Gastroesophageal sphincter (tissue), 4 donors: ENCODE measurements at regions not wholly inside any gene's neighbourhood (a gene's known extent, or its start where the extent isn't known, plus 50 kb on each side); places are given as distances from the start of the nearest gene placed in this dataset.
"Not testable (repeated sequence)": the region's sequence is repeated elsewhere in the genome, so short reads cannot be mapped to it uniquely, and the experiment has no call there.

ENCODE experiments used
- ATAC-seq: fragments of 150-250 bp; one replicate; pipeline ENCODE4 v1.9.1; 2016; ENCODE audit warnings: mild to moderate bottlenecking, moderate library complexity
- H3K27ac ChIP-seq, 4 donors: fragments of 200-600 bp; sonication (generic) in 3 of 4; 1 replicate in 3 of 4; 2 replicates in 1 of 4; pipeline ENCODE4 v1.5.1; 2016 to 2019
- H3K27me3 ChIP-seq: fragments of 200-600 bp; sonication (generic); one replicate; pipeline ENCODE4 v1.5.1; 2019
- H3K36me3 ChIP-seq, 2 donors: fragments of 200-600 bp; sonication (generic); one replicate each; pipeline ENCODE4 v1.5.1; 2019; ENCODE audit warnings: control low read depth in 1 of 2
- H3K4me1 ChIP-seq, 3 donors: fragments of 200-600 bp; sonication (generic); 1 replicate in 2 of 3; 2 replicates in 1 of 3; pipeline ENCODE4 v1.5.1; 2016 to 2019; ENCODE audit warnings: control low read depth in 2 of 3
- H3K4me3 ChIP-seq, 2 donors: fragments of 200-600 bp; sonication (generic); one replicate each; pipeline ENCODE4 v1.5.1; 2019; ENCODE audit warnings: mild to moderate bottlenecking in 1 of 2, moderate library complexity in 1 of 2
- H3K9me3 ChIP-seq, 3 donors: fragments of 200-600 bp; sonication (generic); one replicate each; pipeline ENCODE4 v1.5.1; 2017 to 2019; ENCODE audit warnings: control low read depth in 2 of 3
- CTCF ChIP-seq, 4 experiments: fragments of 200-600 bp in 2 of 4; fragments of 450-650 bp in 2 of 4; sonication (generic) in 1 of 4; IDR thresholded peaks; one replicate each; pipeline ENCODE4 v1.5.1; 2017 to 2019; ENCODE audit warnings: antibody characterized with exemption in 4 of 4, mild to moderate bottlenecking in 2 of 4, moderate library complexity in 2 of 4
- EP300 ChIP-seq: sonication (generic); formaldehyde crosslinking; IDR thresholded peaks from one replicate; pipeline ENCODE4 v1.6.1; 2017; ENCODE audit warnings: antibody characterized with exemption, mild to moderate bottlenecking
- POLR2A ChIP-seq, 2 donors: fragments of 450-650 bp; IDR thresholded peaks; one replicate each; pipeline ENCODE4 v1.6.1; 2017; ENCODE audit warnings: antibody characterized with exemption in 2 of 2, mild to moderate bottlenecking in 2 of 2, moderate library complexity in 1 of 2
- POLR2AphosphoS5 ChIP-seq: sonication (generic); formaldehyde crosslinking; IDR thresholded peaks from one replicate; pipeline ENCODE4 v1.6.1; 2017; ENCODE audit warnings: antibody characterized with exemption
- WGBS, 2 donors: methylation state at CpG; one replicate each; pipeline ENCODE4 v1.1.5; 2018; ENCODE audit warnings: low coverage in 1 of 2; 5-methylcytosine and 5-hydroxymethylcytosine counted together

GRCh38 chr1:114250683-114251572 lies 97.3 kb upstream of the SYT6 start:
- peaks cover 0 to 20% (median 0%) of the 10 kb centered on the region in 3 donors for H3K9me3 ChIP-seq
- WGBS, 2 donors = 79 to 86% methylated on average over 12 of the region's 12 CpGs
- ATAC-seq = no peak
- H3K27ac ChIP-seq = no peak overlapping the region
- no peak overlapping the region for H3K4me3 ChIP-seq
- no peaks in the 10 kb centered on the region for H3K36me3 ChIP-seq
- no peak for TF ChIP-seq POLR2A (IDR thresholded peaks at IDR 0.05)
- TF ChIP-seq CTCF (IDR thresholded peaks at IDR 0.05) = no peak
- TF ChIP-seq EP300 = no peak
- TF ChIP-seq POLR2AphosphoS5 = no peak
- H3K4me1 ChIP-seq = no peaks in the 10 kb centered on the region
- H3K27me3 ChIP-seq = no peaks in the 10 kb centered on the region

GRCh38 chr1:114249691-114250090 lies 96.0 kb upstream of the SYT6 start:
- Histone ChIP-seq H3K4me3 (no peak overlapping the region), H3K27ac (no peak overlapping the region), H3K36me3 (no peaks in the 10 kb centered on the region), H3K4me1 (no peaks in the 10 kb centered on the region), H3K27me3 (no peaks in the 10 kb centered on the region), H3K9me3 (peaks cover 0 to 9% (median 0%) of the 10 kb centered on the region in 3 donors)
- ATAC-seq = no peak
- no peak for TF ChIP-seq EP300
- 69 to 80% methylated on average over 6 to 8 of the region's 10 CpGs for WGBS, 2 donors

- ATAC-seq = no peak
- Histone ChIP-seq H3K4me3 (no peak overlapping the region), H3K4me1 (no peaks in the 10 kb centered on the region), H3K27me3 (no peaks in the 10 kb centered on the region), H3K27ac (no peak overlapping the region), H3K9me3 (no peaks in the 10 kb centered on the region), H3K36me3 (no peaks in the 10 kb centered on the region)
- 83 to 94% methylated on average over 1 to 3 of the region's 3 CpGs for WGBS, 2 donors
- TF ChIP-seq CTCF (IDR thresholded peaks at IDR 0.05) (no peak), EP300 (no peak), POLR2AphosphoS5 (no peak), POLR2A (IDR thresholded peaks at IDR 0.05) (no peak)
These were observed 94.5 kb upstream of the SYT6 start for GRCh38 chr1:114248162-114248561.

GRCh38 chr1:114242531-114243210 lies 89.0 kb upstream of the SYT6 start:
- peaks cover 0 to 18% (median 0%) of the 10 kb centered on the region in 3 donors for H3K9me3 ChIP-seq
- H3K36me3 ChIP-seq, H3K27me3 ChIP-seq, ATAC-seq, H3K27ac ChIP-seq, H3K4me1 ChIP-seq, H3K4me3 ChIP-seq: not testable (repeated sequence)
- no CpG with 5 or more reads among the region's 43 CpGs for WGBS, 2 donors

- no peak overlapping the region for H3K27ac ChIP-seq
- peaks cover 0 to 18% (median 0%) of the 10 kb centered on the region in 3 donors for H3K9me3 ChIP-seq
- 87 to 92% methylated on average over 3 to 5 of the region's 5 CpGs for WGBS, 2 donors
- no peak for ATAC-seq
- TF ChIP-seq EP300 = no peak
- H3K36me3 ChIP-seq = no peaks in the 10 kb centered on the region
- H3K27me3 ChIP-seq = peaks cover 7% of the 10 kb centered on the region
- no peak overlapping the region for H3K4me3 ChIP-seq
- no peaks in the 10 kb centered on the region for H3K4me1 ChIP-seq
These were observed 84.4 kb upstream of the SYT6 start for GRCh38 chr1:114238053-114238452.

- no peak for ATAC-seq
- H3K9me3 ChIP-seq = peaks cover 0 to 12% (median 0%) of the 10 kb centered on the region in 3 donors
- no peaks in the 10 kb centered on the region for H3K36me3 ChIP-seq
- no peak overlapping the region for H3K4me3 ChIP-seq
- 62 to 68% methylated on average over 7 of the region's 7 CpGs for WGBS, 2 donors
- H3K27me3 ChIP-seq = peaks cover 7% of the 10 kb centered on the region
- TF ChIP-seq CTCF (IDR thresholded peaks at IDR 0.05) = no peak
- no peak for TF ChIP-seq EP300
- no peak for TF ChIP-seq POLR2A (IDR thresholded peaks at IDR 0.05)
- no peak for TF ChIP-seq POLR2AphosphoS5
- H3K27ac ChIP-seq = no peak overlapping the region
- H3K4me1 ChIP-seq = no peaks in the 10 kb centered on the region
These were observed 82.8 kb upstream of the SYT6 start for GRCh38 chr1:114236517-114236916.
